Hepatocyte (in vitro differentiated cells): ENCODE measurements at regions not wholly inside any gene's neighbourhood (a gene's known extent, or its start where the extent isn't known, plus 50 kb on each side); places are given as distances from the start of the nearest gene placed in this dataset.

Source experiments
- DNase-seq: peaks from one replicate; pipeline ENCODE4 v3.0.0-alpha.2; 2016; ENCODE audit warnings: low spot score
- H2AFZ ChIP-seq: fragments of 200-600 bp; sonication (generic); 2 replicates; pipeline ENCODE4 v1.6.0; 2016; ENCODE audit warnings: antibody characterized with exemption, mild to moderate bottlenecking
- H3K27ac ChIP-seq: fragments of 200-600 bp; sonication (generic); 2 replicates; pipeline ENCODE4 v1.5.1; 2016; ENCODE audit warnings: mild to moderate bottlenecking
- H3K27me3 ChIP-seq: fragments of 200-600 bp; sonication (generic); 2 replicates; pipeline ENCODE4 v1.6.1; 2016
- H3K36me3 ChIP-seq: fragments of 200-600 bp; sonication (generic); replicated peaks from 2 replicates; pipeline ENCODE4 v1.5.1; 2016; ENCODE audit warnings: low read depth; ENCODE audit not compliant: insufficient read depth
- H3K4me1 ChIP-seq: fragments of 200-600 bp; sonication (generic); 2 replicates; pipeline ENCODE4 v1.5.1; 2016; ENCODE audit warnings: mild to moderate bottlenecking, moderate library complexity; ENCODE audit not compliant: insufficient read depth
- H3K4me2 ChIP-seq: fragments of 200-600 bp; sonication (generic); 2 replicates; pipeline ENCODE4 v1.6.0; 2016
- H3K4me3 ChIP-seq: fragments of 200-600 bp; sonication (generic); 2 replicates; pipeline ENCODE4 v1.5.1; 2016; ENCODE audit warnings: mild to moderate bottlenecking
- H3K79me2 ChIP-seq: fragments of 200-600 bp; sonication (generic); 2 replicates; pipeline ENCODE4 v1.6.0; 2017; ENCODE audit warnings: mild to moderate bottlenecking
- H3K9me2 ChIP-seq: fragments of 200-600 bp; sonication (generic); replicated peaks from 2 replicates; pipeline ENCODE4 v1.6.0; 2017; ENCODE audit warnings: mild to moderate bottlenecking; ENCODE audit not compliant: insufficient read depth
- H3K9me3 ChIP-seq: fragments of 200-600 bp; sonication (generic); 2 replicates; pipeline ENCODE4 v1.5.1; 2016; ENCODE audit warnings: low read depth, mild to moderate bottlenecking
- H4K20me1 ChIP-seq: fragments of 200-600 bp; sonication (generic); 2 replicates; pipeline ENCODE4 v1.6.0; 2016; ENCODE audit warnings: mild to moderate bottlenecking; ENCODE audit not compliant: insufficient read depth, poor library complexity, severe bottlenecking
- CTCF ChIP-seq: fragments of 200-600 bp; sonication (generic); IDR thresholded peaks from 2 replicates; pipeline ENCODE4 v1.5.1; 2016; ENCODE audit warnings: antibody characterized with exemption, mild to moderate bottlenecking; ENCODE audit not compliant: poor library complexity
- EZH2 ChIP-seq: fragments of 200-600 bp; sonication (generic); IDR thresholded peaks from 2 replicates; pipeline ENCODE4 v1.6.1; 2016; ENCODE audit warnings: antibody characterized with exemption, mild to moderate bottlenecking, borderline replicate concordance
- EZH2phosphoT487 ChIP-seq: fragments of 200-600 bp; sonication (generic); IDR thresholded peaks from one replicate; pipeline ENCODE4 v1.6.1; 2018; ENCODE audit warnings: antibody characterized with exemption, mild to moderate bottlenecking, low read depth, moderate library complexity; ENCODE audit not compliant: unreplicated experiment, severe bottlenecking
- WGBS: methylation state at CpG from one replicate; pipeline ENCODE4 v1.1.6; 2016; ENCODE audit warnings: low lambda C conversion rate; ENCODE audit errors: missing lambda C conversion rate; 5-methylcytosine and 5-hydroxymethylcytosine counted together

GRCh38 chr4:1494416-1495315 is 88.4 kb upstream of the NKX1-1 start:
- H3K27ac ChIP-seq: no peak overlapping the region
- no peaks in the 10 kb centered on the region for H3K36me3 ChIP-seq
- H3K79me2 ChIP-seq: no peaks in the 10 kb centered on the region
- H3K4me3 ChIP-seq: no peak overlapping the region
- H3K9me2 ChIP-seq: no peaks in the 10 kb centered on the region
- no peak for DNase-seq
- H3K4me1 ChIP-seq: no peaks in the 10 kb centered on the region
- TF ChIP-seq CTCF: no peak
- TF ChIP-seq EZH2: no peak
- TF ChIP-seq EZH2phosphoT487: no peak
- H2AFZ ChIP-seq: no peak overlapping the region
- no peaks in the 10 kb centered on the region for H3K9me3 ChIP-seq
- no peak overlapping the region for H3K4me2 ChIP-seq
- 85% methylated on average over 36 of the region's 37 CpGs for WGBS
- no peaks in the 10 kb centered on the region for H4K20me1 ChIP-seq
- peaks cover 9% of the 10 kb centered on the region for H3K27me3 ChIP-seq

GRCh38 chr4:1493540-1494287 is 87.5 kb upstream of the NKX1-1 start:
- WGBS: 92% methylated on average over 28 of the region's 28 CpGs
- Histone ChIP-seq H4K20me1 (no peaks in the 10 kb centered on the region), H3K36me3 (no peaks in the 10 kb centered on the region), H3K27me3 (peaks cover 9% of the 10 kb centered on the region), H3K79me2 (no peaks in the 10 kb centered on the region), H3K4me1 (no peaks in the 10 kb centered on the region), H3K9me3 (no peaks in the 10 kb centered on the region), H3K9me2 (no peaks in the 10 kb centered on the region), H3K27ac (no peak overlapping the region), H2AFZ (no peak overlapping the region), H3K4me3 (no peak overlapping the region), H3K4me2 (no peak overlapping the region)
- no peak for DNase-seq
- TF ChIP-seq CTCF (no peak), EZH2 (no peak), EZH2phosphoT487 (no peak)

- no peak overlapping the region for H2AFZ ChIP-seq
- TF ChIP-seq EZH2 (no peak), CTCF (no peak), EZH2phosphoT487 (no peak)
- 85% methylated on average over 45 of the region's 46 CpGs for WGBS
- no peak overlapping the region for H3K27ac ChIP-seq
- no peaks in the 10 kb centered on the region for H3K36me3 ChIP-seq
- no peak for DNase-seq
- H3K79me2 ChIP-seq: no peaks in the 10 kb centered on the region
- H3K9me2 ChIP-seq: no peaks in the 10 kb centered on the region
- no peaks in the 10 kb centered on the region for H3K4me1 ChIP-seq
- H3K4me2 ChIP-seq: no peak overlapping the region
- H3K27me3 ChIP-seq: peaks cover 9% of the 10 kb centered on the region
- no peaks in the 10 kb centered on the region for H4K20me1 ChIP-seq
- H3K9me3 ChIP-seq: no peaks in the 10 kb centered on the region
- H3K4me3 ChIP-seq: no peak overlapping the region
Measured at GRCh38 chr4:1492651-1493539, 86.7 kb upstream of the NKX1-1 start.
